ENCODE measurements at regions not wholly inside any gene's neighbourhood (a gene's known extent, or its start where the extent isn't known, plus 50 kb on each side); places are given as distances from the start of the nearest gene placed in this dataset.
"Not testable (repeated sequence)": the region's sequence is repeated elsewhere in the genome, so short reads cannot be mapped to it uniquely, and the experiment has no call there.

GRCh38 chr2:90359887-90360730 lies 1668.6 kb downstream of the RPIA start:
- DNase-seq (ENCODE audit: low read depth in 4 of 4, low spot score in 3 of 4) = not testable (repeated sequence)

DNA sequence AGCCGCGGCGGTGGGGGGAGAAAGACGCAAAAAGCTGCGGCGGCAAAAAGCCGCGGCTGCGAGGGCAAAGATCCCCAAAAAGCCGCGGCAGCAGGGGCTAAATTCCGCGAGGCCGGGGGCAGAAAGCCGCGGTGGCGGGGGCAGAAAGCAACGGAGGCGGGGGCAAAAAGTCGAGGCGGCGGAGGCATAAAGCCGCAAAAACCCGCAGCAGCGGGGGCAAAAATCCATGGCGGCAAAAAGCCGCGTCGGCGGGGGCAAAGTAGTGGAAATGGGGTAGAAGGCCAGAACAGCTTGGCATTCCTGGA lies 1669.2 kb downstream of the RPIA start:
- not testable (repeated sequence) for DNase-seq (ENCODE audit: low read depth in 4 of 4, low spot score in 3 of 4)

All from left renal pelvis (tissue), 4 donors.